ENCODE measurements at regions not wholly inside any gene's neighbourhood (a gene's known extent, or its start where the extent isn't known, plus 50 kb on each side); places are given as distances from the start of the nearest gene placed in this dataset.

GRCh38 chrX:69396916-69397315, 107.2 kb upstream of the NALF2 start:
- TF ChIP-seq CTCF (conservative IDR thresholded peaks at IDR 0.05; ENCODE audit: low read length) (no peak), EZH2phosphoT487 (IDR thresholded peaks at IDR 0.05; ENCODE audit: borderline replicate concordance) (no peak)

All from Loucy (cell line).